ENCODE measurements at regions not wholly inside any gene's neighbourhood (a gene's known extent, or its start where the extent isn't known, plus 50 kb on each side); places are given as distances from the start of the nearest gene placed in this dataset.

DNA sequence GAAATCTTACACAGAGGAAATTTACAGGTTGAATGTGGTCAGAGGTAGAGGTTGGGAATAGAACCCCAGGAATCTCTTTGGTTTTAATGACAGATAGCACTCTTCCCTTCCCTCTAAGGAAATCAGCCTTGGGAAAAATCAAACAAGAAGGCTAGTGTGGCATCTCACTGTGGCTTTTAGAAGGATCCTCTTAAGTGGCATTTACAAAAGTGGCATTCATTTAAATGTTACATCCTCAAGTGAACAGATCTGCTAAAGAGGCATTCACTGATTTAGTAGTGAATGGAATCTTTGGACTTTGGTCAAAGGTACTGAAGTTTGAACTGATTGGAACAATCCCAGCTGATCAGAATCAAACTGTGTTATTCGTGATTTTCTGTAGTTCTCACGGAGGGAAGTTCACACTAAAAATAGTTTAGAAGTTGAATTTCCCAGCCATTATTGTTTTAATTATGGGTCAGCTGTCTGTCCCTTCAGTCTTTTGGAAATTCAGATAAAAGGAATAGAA is 136.5 kb upstream of the FN1 start:
- no peak overlapping the region for H3K9ac ChIP-seq (ENCODE audit: control insufficient read depth, insufficient read depth, low read length)
- RAD21 ChIA-PET (ENCODE audit: unreplicated experiment): interaction anchor here (0.7 to 1.5 kb wide), 3 partner anchors 22 to 331 kb away, joined by 3 to 4 read pairs (median 3); no protein-coding TSS in a partner anchor
- FAIRE-seq (no peak), ATAC-seq (no peak), DNase-seq (ENCODE audit: low read depth, low spot score) (no peak)
- H3K4me3 ChIP-seq: no peak overlapping the region
- POLR2A ChIA-PET: interaction anchor here (1.1 kb wide), 1 partner anchor 9 kb away, joined by 3 read pairs; no protein-coding TSS in a partner anchor
- SMC1A ChIA-PET (ENCODE audit: uncharacterized antibody, unreplicated experiment): interaction anchor here (1.2 to 3.2 kb wide), 6 partner anchors 12 to 95 kb away, joined by 3 to 18 read pairs (median 6); no protein-coding TSS in a partner anchor
- in situ Hi-C loops (cut with MboI) (no loop called here), intact Hi-C loops (cut with micrococcal nuclease; ENCODE audit: unreplicated experiment) (no loop called here)
- no peak overlapping the region for H3K4me2 ChIP-seq (ENCODE audit: control insufficient read depth, insufficient read depth)
- no peaks in the 10 kb centered on the region for H4K20me1 ChIP-seq (ENCODE audit: control insufficient read depth, insufficient read depth)
- no peaks in the 10 kb centered on the region for H3K9me3 ChIP-seq (replicated peaks; ENCODE audit: control insufficient read depth, insufficient read depth, low read length)
- no peaks in the 10 kb centered on the region for H3K4me1 ChIP-seq (ENCODE audit: control insufficient read depth, insufficient read depth, low read length)
- WGBS (ENCODE audit: insufficient coverage, insufficient replicate concordance, low lambda C conversion rate, missing lambda C conversion rate): 0% methylated on average over 2 of the region's 2 CpGs
- BruUV-seq (replicated peaks): no TSS peak
- no peaks in the 10 kb centered on the region for H3K79me2 ChIP-seq (ENCODE audit: control insufficient read depth, insufficient read depth, low read length)
- CTCF ChIA-PET: interaction anchor here (1.0 to 1.7 kb wide), 8 partner anchors 10 to 202 kb away, joined by 3 to 5 read pairs (median 4); no protein-coding TSS in a partner anchor
- H3K36me3 ChIP-seq (ENCODE audit: control insufficient read depth in 2 of 2, insufficient read depth in 2 of 2, low read length in 1 of 2): no peaks in the 10 kb centered on the region
- no peak for TF ChIP-seq CREB1 (IDR thresholded peaks at IDR 0.05; ENCODE audit: low read depth)
- TF ChIP-seq JUND (IDR thresholded peaks at IDR 0.05; ENCODE audit: low read depth, low read length): no peak
- no peak for TF ChIP-seq TCF3 (IDR thresholded peaks at IDR 0.05; ENCODE audit: borderline replicate concordance, insufficient read depth, low read depth, low read length)
- TF ChIP-seq SREBF2 (IDR thresholded peaks at IDR 0.05; ENCODE audit: low read length): no peak
- no peak for TF ChIP-seq NFXL1 (IDR thresholded peaks at IDR 0.05; ENCODE audit: borderline replicate concordance)
- no peak for TF ChIP-seq ZNF592 (IDR thresholded peaks at IDR 0.05)
- TF ChIP-seq BHLHE40 (IDR thresholded peaks at IDR 0.05; ENCODE audit: borderline replicate concordance in 1 of 2, low read depth in 2 of 2, low read length in 1 of 2): no peak
- no peaks in the 10 kb centered on the region for H3K27me3 ChIP-seq (replicated peaks in 1 of 2; ENCODE audit: control insufficient read depth in 2 of 2, insufficient read depth in 2 of 2, low read length in 1 of 2)
- no peak overlapping the region for H2AFZ ChIP-seq (ENCODE audit: control insufficient read depth, low read depth, low read length)
- no peak overlapping the region for H3K27ac ChIP-seq (ENCODE audit: control insufficient read depth, insufficient read depth)
